Activated CD4-positive, CD25-positive, alpha-beta regulatory T cell treated with anti-CD3 and anti-CD28 coated beads, Interleukin-2, amount 50 U/mL, for 24 hours (primary cell): ENCODE measurements at regions not wholly inside any gene's neighbourhood (a gene's known extent, or its start where the extent isn't known, plus 50 kb on each side); places are given as distances from the start of the nearest gene placed in this dataset.

Experiments used
- ATAC-seq, 2 donors: fragments of 150-1000 bp; cut with Tn5 transposase; one replicate each; pipeline ENCODE4 v1.10.0; 2021; ENCODE audit warnings: mild to moderate bottlenecking in 1 of 2, moderate library complexity in 1 of 2

DNA sequence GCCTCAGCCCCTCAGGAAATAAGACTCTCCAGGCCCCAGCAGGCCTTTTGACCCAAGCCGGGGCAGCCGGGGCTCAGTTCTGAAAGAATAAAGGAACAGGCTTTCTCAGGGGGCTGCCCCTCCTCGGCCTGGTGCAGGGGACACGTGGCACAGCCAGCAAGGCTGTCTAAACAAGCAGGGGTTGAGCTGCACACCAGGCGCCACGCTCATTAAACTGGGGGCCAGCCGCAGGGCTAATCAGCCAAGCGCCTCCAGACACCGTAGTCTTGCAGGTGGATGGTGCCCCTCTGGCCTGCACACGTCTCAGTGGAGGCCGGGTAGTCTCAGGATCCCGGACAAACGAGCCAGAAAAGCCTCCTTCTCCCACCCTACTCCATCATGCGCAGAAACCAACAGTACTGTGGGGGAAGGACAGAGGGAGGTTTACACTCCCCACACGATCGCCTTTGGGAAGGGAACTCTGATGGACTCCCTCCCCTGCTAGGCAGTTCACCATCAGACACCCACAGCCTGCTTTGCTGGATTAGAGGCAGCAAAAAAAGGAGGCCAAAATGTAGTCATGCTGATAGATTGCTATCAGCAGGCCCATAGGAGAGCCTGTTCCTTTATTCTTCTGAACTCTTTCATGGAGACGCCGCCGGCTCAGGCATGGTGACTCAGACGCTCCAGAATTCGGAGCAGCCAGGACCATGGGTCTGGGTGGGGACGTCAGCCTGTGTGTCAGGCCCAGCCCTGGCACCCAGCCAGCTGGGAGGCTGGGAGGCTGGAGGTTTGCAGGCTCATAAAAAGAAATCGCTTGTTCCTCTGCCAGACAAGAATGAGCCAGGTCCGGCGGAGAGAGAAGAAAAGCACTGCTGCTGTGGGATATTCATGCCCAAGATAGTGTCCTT, 342.4 kb downstream of the BCOR start:
- no peak for ATAC-seq

- ATAC-seq: no peak
Measured at GRCh38 chrX:39756086-39756883, 341.5 kb downstream of the BCOR start.

DNA sequence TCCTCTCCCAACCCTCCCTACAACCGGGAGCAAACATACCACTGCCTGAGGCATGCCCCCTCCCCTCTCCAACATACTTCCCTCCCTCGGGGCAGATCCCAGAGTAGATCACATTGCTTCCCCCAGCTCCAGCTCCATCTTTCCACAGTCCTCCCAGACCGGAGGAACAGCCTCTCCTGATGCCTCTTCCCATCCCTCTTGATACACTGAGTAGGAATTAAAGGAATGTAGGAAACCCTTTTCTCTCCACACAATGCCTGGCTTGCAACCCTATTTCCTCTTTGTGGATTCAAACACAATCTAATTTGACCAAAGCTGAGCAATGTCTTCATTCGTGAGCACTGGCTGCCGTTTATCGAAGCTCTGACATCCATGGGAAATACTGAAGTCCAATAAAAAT, 339.8 kb downstream of the BCOR start:
- no peak for ATAC-seq

GRCh38 chrX:39758791-39759525, 338.8 kb downstream of the BCOR start:
- no peak for ATAC-seq

DNA sequence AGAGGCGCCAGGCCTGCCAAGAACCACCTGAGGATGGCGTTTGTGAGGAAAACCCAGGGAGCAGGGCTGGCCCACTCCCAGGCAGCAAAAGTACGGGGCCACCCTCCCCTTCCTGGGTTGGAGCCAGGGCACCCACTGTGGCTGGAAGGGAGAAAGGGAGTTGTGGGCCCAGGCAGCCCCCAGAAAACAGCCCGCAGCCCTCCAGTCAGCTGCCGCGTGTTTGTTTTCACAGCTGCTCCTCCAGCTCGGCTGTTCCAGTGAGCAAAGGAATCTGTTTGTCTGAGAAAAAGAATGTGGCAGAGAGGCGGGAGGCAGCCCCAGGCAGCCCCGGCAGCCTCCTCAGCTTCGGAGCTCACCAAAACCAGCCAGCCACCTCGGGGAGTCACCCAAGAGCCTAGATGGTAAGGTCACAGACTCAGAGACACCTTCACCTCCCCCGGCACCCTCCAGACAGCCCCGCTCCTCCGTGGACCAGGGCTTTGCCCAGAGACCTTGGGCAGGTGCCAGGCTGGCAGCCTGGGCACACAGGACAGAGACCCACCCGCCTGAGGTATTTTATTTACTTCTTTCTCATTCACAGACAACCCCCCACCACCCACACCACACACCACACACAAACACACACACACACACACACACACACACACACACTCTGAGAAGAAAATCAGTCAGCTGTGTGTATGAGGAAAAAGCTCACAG, 338.1 kb downstream of the BCOR start:
- no peak for ATAC-seq

DNA sequence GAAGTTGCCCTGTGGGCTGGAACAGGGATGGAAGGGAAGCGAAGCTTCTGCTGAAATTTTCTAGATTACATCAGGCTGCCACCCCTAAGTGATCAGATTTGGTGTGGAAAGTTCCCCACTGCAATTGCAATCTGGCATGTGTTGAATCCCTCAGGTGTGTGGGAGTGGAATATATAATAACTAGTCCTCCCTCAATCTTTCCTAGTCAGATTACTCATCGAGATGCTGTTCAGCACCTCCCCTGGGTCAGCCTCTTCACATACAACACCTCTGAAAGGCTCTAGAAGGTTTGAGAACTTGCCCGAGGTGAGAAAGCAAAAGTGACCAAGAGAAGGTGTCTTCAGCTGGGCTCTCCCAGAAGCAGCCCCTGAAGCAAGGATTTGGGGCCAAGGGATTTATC, 336.8 kb downstream of the BCOR start:
- ATAC-seq: peak; percentile 67 to 83

GRCh38 chrX:39762266-39762841, 335.4 kb downstream of the BCOR start:
- no peak for ATAC-seq

GRCh38 chrX:39764441-39764914, 333.3 kb downstream of the BCOR start:
- ATAC-seq: no peak

GRCh38 chrX:39765327-39765726, 332.4 kb downstream of the BCOR start:
- no peak for ATAC-seq

DNA sequence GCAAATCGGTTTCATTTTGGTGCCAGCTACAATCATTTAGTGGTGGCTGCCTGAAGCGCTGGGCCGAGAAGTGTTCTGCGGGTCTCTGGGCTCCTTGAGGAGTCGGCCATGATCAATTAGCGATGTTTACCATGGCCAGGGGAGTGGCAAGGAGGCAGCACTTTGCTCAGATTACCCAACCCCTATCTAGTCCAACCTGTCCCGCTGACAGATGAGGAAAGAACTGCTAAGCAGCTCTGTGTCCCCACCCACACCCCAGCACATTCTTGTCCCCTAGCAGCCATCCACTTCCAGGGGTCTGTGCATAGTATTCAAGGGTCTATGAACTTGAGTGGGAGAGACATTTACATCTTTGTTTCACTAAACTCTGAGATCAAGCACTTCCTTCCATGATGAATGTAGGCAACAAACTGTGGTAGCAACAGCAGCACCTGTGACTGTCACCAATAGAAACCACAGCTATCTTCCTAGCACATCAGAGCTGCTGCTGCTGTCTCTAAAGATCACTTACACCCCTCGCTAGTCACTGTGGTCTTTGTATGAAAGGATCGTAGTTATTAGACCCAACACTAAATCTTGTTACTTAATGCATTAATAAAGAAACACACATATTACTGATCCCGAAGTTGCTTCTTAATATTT, 331.6 kb downstream of the BCOR start:
- ATAC-seq: peak; percentile 93 to 96

DNA sequence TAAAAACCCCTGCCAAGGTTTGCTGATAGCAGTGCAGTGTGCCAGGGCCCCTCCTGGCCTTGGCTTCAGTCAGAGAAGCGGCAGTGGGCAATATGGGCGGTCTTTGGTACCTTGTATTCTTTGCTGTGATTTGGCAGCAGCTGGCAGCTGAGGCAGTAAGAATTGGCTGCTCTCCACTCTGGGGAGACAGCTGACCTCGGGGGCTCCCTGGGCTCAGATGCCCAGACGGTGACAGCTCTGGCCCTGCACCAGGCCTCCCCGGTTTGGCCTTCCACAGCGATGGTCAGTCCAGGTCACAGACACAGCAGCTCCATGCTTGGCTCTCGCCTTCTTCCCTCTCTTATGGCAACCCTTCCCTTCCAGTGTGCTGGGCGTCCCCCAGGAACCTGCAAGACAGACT, 330.9 kb downstream of the BCOR start:
- ATAC-seq: no peak

- ATAC-seq: no peak
Measured at GRCh38 chrX:39767446-39767845, 330.3 kb downstream of the BCOR start.

- no peak for ATAC-seq
Measured at GRCh38 chrX:39769748-39770147, 328.0 kb downstream of the BCOR start.

- no peak for ATAC-seq
Measured at GRCh38 chrX:39771089-39771488, 326.7 kb downstream of the BCOR start.

GRCh38 chrX:39772057-39772832, 325.5 kb downstream of the BCOR start:
- ATAC-seq: peak; percentile 83 to 89

DNA sequence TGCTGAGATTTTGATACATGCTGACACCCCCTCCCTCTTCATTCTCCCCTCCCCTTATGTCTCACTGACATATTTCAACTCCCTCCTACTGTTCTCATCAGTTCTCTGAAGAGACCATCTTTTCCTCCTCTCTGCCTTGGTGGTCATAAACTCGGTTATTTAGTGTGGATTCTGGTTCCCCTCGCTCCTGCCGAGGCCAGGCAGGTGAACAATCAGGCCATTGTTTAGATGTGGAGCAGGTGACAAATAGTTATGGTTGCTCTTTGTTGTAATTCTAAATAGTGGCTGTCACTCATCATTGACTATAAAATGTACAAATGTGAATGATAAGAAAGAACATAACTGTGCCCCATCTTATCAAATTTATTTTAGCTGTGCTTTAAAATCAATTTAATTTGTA, 324.6 kb downstream of the BCOR start:
- ATAC-seq: no peak

- ATAC-seq: peak; percentile 22 to 54
Measured at GRCh38 chrX:39773923-39774773, 323.6 kb downstream of the BCOR start.

- no peak for ATAC-seq
Measured at GRCh38 chrX:39774774-39775328, 322.9 kb downstream of the BCOR start.

DNA sequence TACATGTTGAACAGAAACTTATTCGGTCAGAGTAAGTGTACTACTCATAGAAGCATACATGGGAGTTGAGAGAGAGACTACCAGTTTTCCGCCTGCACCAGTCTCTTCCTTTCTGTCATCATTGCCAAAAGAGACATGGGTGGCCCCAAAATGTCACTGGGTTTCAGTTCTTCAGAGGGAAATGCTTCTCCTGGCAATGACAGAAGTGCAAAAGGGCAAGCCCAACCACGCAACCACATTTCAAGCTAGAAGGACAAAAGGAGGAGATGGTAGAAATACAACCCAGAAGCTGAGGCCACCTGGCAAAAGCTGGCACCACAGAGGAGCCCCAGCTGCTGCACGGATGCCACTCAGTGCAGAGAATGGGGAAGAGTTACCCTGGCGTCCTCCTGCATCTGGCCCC, 320.1 kb downstream of the BCOR start:
- ATAC-seq: peak; percentile 40 to 44
